Peyer's patch (tissue), 4 donors: ENCODE measurements at regions not wholly inside any gene's neighbourhood (a gene's known extent, or its start where the extent isn't known, plus 50 kb on each side); places are given as distances from the start of the nearest gene placed in this dataset.

Source experiments
- POLR2A ChIP-seq, 2 donors: fragments of 450-650 bp; IDR thresholded peaks; one replicate each; pipeline ENCODE4 v1.5.1; 2017; ENCODE audit warnings: antibody characterized with exemption in 2 of 2, mild to moderate bottlenecking in 2 of 2, moderate library complexity in 2 of 2
- TF ChIP-seq, protein P1 (sequence below), 6 experiments: fragments of 450-650 bp in 4 of 6; fragments of 200-600 bp in 2 of 6; sonication (generic) in 1 of 6; IDR thresholded peaks; one replicate each; pipeline ENCODE4 v1.5.1; 2017 to 2019; ENCODE audit warnings: antibody characterized with exemption in 6 of 6, mild to moderate bottlenecking in 3 of 6, moderate library complexity in 1 of 6

GRCh38 chr15:62950462-62950931 lies 92.0 kb upstream of the TPM1 start:
- TF ChIP-seq, protein P1, sequence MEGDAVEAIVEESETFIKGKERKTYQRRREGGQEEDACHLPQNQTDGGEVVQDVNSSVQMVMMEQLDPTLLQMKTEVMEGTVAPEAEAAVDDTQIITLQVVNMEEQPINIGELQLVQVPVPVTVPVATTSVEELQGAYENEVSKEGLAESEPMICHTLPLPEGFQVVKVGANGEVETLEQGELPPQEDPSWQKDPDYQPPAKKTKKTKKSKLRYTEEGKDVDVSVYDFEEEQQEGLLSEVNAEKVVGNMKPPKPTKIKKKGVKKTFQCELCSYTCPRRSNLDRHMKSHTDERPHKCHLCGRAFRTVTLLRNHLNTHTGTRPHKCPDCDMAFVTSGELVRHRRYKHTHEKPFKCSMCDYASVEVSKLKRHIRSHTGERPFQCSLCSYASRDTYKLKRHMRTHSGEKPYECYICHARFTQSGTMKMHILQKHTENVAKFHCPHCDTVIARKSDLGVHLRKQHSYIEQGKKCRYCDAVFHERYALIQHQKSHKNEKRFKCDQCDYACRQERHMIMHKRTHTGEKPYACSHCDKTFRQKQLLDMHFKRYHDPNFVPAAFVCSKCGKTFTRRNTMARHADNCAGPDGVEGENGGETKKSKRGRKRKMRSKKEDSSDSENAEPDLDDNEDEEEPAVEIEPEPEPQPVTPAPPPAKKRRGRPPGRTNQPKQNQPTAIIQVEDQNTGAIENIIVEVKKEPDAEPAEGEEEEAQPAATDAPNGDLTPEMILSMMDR (IDR thresholded peaks at IDR 0.05), result no peak
- no peak for TF ChIP-seq POLR2A (IDR thresholded peaks at IDR 0.05)
